Osteoblast (primary cell): ENCODE measurements at regions not wholly inside any gene's neighbourhood (a gene's known extent, or its start where the extent isn't known, plus 50 kb on each side); places are given as distances from the start of the nearest gene placed in this dataset.
A peak's percentile ranks its signal among the peaks of the same experiment; 100 is the strongest.

Experiments
- DNase-seq: peaks from one replicate; pipeline ENCODE4 v3.0.0; 2011; ENCODE audit warnings: low spot score, mixed read lengths; ENCODE audit not compliant: insufficient read length; ENCODE audit errors: missing footprints
- H2AFZ ChIP-seq: 2 replicates; pipeline ENCODE4 v1.6.0; 2011; ENCODE audit warnings: mild to moderate bottlenecking, low read length
- H3K27ac ChIP-seq: 2 replicates; pipeline ENCODE4 v1.5.1; 2011; ENCODE audit warnings: mild to moderate bottlenecking, low read depth, low read length, moderate library complexity
- H3K27me3 ChIP-seq: 2 replicates; pipeline ENCODE4 v1.6.0; 2012; ENCODE audit warnings: mild to moderate bottlenecking, control low read depth, inconsistent platforms, low read length, moderate library complexity; ENCODE audit not compliant: insufficient read depth
- H3K36me3 ChIP-seq: 2 replicates; pipeline ENCODE4 v1.5.1; 2011; ENCODE audit warnings: mild to moderate bottlenecking, low read length, control low read depth, moderate library complexity; ENCODE audit not compliant: insufficient read depth
- H3K4me1 ChIP-seq: 2 replicates; pipeline ENCODE4 v1.5.1; 2011; ENCODE audit warnings: mild to moderate bottlenecking, low read length, control low read depth, moderate library complexity; ENCODE audit not compliant: insufficient read depth
- H3K4me2 ChIP-seq: 2 replicates; pipeline ENCODE4 v1.6.0; 2011; ENCODE audit warnings: mild to moderate bottlenecking, low read length; ENCODE audit not compliant: insufficient read depth
- H3K4me3 ChIP-seq: fragments of 200-600 bp; sonication (generic); 3 replicates; pipeline ENCODE4 v1.5.1; 2012; ENCODE audit warnings: mild to moderate bottlenecking, low read length, inconsistent platforms; ENCODE audit not compliant: insufficient read depth
- H3K79me2 ChIP-seq: 2 replicates; pipeline ENCODE4 v1.6.0; 2012; ENCODE audit warnings: mild to moderate bottlenecking, low read length, control low read depth, inconsistent platforms; ENCODE audit not compliant: insufficient read depth
- H3K9me3 ChIP-seq: 2 replicates; pipeline ENCODE4 v1.5.1; 2011; ENCODE audit warnings: low read depth, low read length, control low read depth
- H4K20me1 ChIP-seq: 2 replicates; pipeline ENCODE4 v1.6.0; 2012; ENCODE audit warnings: mild to moderate bottlenecking, low read length, control low read depth; ENCODE audit not compliant: insufficient read depth
- TF ChIP-seq, protein P1 (sequence below): IDR thresholded peaks from 2 replicates; pipeline ENCODE4 v1.5.1; 2011; ENCODE audit warnings: mild to moderate bottlenecking, low read depth, low read length, moderate library complexity; ENCODE audit errors: extremely low read depth

DNA sequence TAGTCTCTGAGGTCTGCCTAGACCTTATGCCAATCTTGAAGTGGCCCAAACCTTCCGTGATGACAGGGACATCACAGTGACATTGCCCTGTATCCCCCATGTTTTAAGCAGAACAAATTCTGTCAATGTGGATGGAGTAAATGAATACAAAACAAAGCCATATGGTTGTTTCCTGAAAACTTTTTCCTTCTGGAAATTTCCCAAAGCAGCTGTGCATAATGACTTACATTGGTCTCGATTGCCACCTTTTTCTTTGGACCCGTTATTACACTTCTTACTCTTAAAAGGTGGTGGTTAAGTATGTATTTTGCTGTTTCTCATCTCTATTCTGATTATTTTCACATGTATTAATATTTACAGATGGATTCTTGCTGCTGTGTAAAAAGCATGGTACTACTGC lies 411.2 kb upstream of the KLF6 start:
- no peak overlapping the region for H3K4me3 ChIP-seq
- H3K27ac ChIP-seq, result no peak overlapping the region
- no peaks in the 10 kb centered on the region for H3K79me2 ChIP-seq
- no peak overlapping the region for H2AFZ ChIP-seq
- no peak overlapping the region for H3K4me2 ChIP-seq
- peaks cover 8% of the 10 kb centered on the region for H3K4me1 ChIP-seq
- no peaks in the 10 kb centered on the region for H3K27me3 ChIP-seq
- no peak for DNase-seq
- TF ChIP-seq, protein P1, sequence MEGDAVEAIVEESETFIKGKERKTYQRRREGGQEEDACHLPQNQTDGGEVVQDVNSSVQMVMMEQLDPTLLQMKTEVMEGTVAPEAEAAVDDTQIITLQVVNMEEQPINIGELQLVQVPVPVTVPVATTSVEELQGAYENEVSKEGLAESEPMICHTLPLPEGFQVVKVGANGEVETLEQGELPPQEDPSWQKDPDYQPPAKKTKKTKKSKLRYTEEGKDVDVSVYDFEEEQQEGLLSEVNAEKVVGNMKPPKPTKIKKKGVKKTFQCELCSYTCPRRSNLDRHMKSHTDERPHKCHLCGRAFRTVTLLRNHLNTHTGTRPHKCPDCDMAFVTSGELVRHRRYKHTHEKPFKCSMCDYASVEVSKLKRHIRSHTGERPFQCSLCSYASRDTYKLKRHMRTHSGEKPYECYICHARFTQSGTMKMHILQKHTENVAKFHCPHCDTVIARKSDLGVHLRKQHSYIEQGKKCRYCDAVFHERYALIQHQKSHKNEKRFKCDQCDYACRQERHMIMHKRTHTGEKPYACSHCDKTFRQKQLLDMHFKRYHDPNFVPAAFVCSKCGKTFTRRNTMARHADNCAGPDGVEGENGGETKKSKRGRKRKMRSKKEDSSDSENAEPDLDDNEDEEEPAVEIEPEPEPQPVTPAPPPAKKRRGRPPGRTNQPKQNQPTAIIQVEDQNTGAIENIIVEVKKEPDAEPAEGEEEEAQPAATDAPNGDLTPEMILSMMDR, result no peak
- no peaks in the 10 kb centered on the region for H3K9me3 ChIP-seq
- no peaks in the 10 kb centered on the region for H3K36me3 ChIP-seq
- H4K20me1 ChIP-seq, result no peaks in the 10 kb centered on the region

DNA sequence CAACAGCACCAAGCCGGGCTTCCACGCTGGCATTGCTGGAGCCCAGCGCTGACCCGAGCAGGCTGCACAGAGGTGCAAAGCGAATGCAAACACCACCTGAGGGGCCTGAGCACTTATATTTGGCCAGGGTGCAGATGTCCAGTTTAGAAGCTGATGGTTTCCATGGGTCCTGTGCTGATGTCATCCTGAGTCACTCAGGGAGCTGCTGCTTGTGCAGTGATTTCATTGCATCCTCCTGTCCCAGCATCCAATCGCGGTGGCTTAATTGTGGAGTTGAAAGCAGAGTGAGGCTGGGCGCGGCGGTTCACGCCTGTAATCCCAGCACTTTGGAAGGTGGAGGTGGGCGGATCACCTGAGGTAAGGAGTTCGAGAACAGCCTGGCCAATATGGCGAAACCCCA lies 410.2 kb upstream of the KLF6 start:
- H3K27ac ChIP-seq, result no peak overlapping the region
- DNase-seq, result no peak
- H3K79me2 ChIP-seq, result no peaks in the 10 kb centered on the region
- TF ChIP-seq, protein P1, result no peak
- no peak overlapping the region for H3K4me2 ChIP-seq
- no peaks in the 10 kb centered on the region for H4K20me1 ChIP-seq
- H3K4me1 ChIP-seq, result peaks cover 8% of the 10 kb centered on the region
- H3K36me3 ChIP-seq, result no peaks in the 10 kb centered on the region
- H3K27me3 ChIP-seq, result no peaks in the 10 kb centered on the region
- no peak overlapping the region for H2AFZ ChIP-seq
- no peaks in the 10 kb centered on the region for H3K9me3 ChIP-seq
- H3K4me3 ChIP-seq, result no peak overlapping the region

DNA sequence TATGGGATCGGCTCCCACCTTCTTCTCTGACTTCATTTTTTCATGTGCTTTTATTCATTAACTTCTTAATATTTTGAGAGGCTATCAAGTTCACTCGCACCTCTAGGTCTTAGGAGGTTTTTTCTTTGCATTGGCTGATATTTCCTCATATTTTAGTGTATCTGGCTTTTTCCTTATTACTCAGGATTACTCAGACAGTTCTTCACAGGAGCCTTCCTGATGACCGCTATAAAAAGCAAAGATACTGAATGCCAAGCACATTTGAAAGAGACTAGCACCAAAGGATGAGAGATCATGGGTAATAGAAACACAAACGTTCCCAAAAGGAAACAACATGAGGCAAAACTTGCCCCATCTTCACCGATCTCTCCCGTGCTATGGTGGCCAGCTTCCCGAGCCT lies 409.2 kb upstream of the KLF6 start:
- TF ChIP-seq, protein P1, result no peak
- Histone ChIP-seq H3K36me3 (no peaks in the 10 kb centered on the region), H3K4me1 (peaks cover 8% of the 10 kb centered on the region), H3K79me2 (no peaks in the 10 kb centered on the region), H3K27ac (peak overlapping the region; percentile 48), H3K4me3 (no peak overlapping the region), H3K9me3 (no peaks in the 10 kb centered on the region), H3K27me3 (no peaks in the 10 kb centered on the region), H4K20me1 (no peaks in the 10 kb centered on the region), H2AFZ (peak overlapping the region; percentile 25), H3K4me2 (no peak overlapping the region)
- no peak for DNase-seq

DNA sequence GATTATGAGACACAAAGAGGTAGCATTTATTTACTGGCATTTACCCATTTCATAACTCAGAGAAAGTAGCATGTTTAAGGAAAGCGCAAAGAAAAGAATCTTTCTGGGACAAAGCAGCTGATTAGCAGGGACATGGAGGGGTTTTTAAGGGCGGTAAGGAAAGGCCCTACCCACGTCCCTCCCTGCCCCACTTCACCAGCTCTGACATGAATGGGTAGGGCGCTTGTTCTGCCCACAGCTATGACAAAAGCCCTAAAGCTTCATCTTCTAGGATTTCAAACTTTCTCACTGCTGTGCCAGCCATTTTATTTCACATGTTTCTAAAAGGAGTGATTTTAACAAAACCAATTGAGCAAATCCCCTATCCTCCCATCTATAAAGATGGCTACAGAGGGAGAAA lies 406.9 kb upstream of the KLF6 start:
- Histone ChIP-seq H3K36me3 (no peaks in the 10 kb centered on the region), H3K4me2 (no peak overlapping the region), H4K20me1 (no peaks in the 10 kb centered on the region), H3K27me3 (no peaks in the 10 kb centered on the region), H3K4me3 (no peak overlapping the region), H3K4me1 (peaks cover 8% of the 10 kb centered on the region), H2AFZ (no peak overlapping the region), H3K27ac (no peak overlapping the region), H3K9me3 (no peaks in the 10 kb centered on the region), H3K79me2 (no peaks in the 10 kb centered on the region)
- TF ChIP-seq, protein P1, result no peak
- DNase-seq, result no peak
